ENCODE measurements at regions not wholly inside any gene's neighbourhood (a gene's known extent, or its start where the extent isn't known, plus 50 kb on each side); places are given as distances from the start of the nearest gene placed in this dataset.
"Not testable (repeated sequence)": the region's sequence is repeated elsewhere in the genome, so short reads cannot be mapped to it uniquely, and the experiment has no call there.

GRCh38 chr1:99546432-99547416, 99.2 kb upstream of the PALMD start:
- no peak for DNase-seq

- DNase-seq = peak; percentile 61
These were observed 96.8 kb upstream of the PALMD start for GRCh38 chr1:99548943-99549605.

- no peak for DNase-seq
These were observed 95.7 kb upstream of the PALMD start for GRCh38 chr1:99550198-99550597.

- no peak for DNase-seq
These were observed 93.9 kb upstream of the PALMD start for GRCh38 chr1:99551812-99552614.

GRCh38 chr1:99553301-99553700, 92.6 kb upstream of the PALMD start:
- DNase-seq = no peak

GRCh38 chr1:99553819-99554218, 92.1 kb upstream of the PALMD start:
- DNase-seq = not testable (repeated sequence)

GRCh38 chr1:99554727-99555126, 91.2 kb upstream of the PALMD start:
- no peak for DNase-seq

- DNase-seq = no peak
These were observed 88.2 kb upstream of the PALMD start for GRCh38 chr1:99557546-99558202.

- no peak for DNase-seq
These were observed 86.7 kb upstream of the PALMD start for GRCh38 chr1:99559166-99559565.

- no peak for DNase-seq
These were observed 85.5 kb upstream of the PALMD start for GRCh38 chr1:99560207-99561040.

- DNase-seq = no peak
These were observed 84.0 kb upstream of the PALMD start for GRCh38 chr1:99561952-99562351.

GRCh38 chr1:99565606-99566289, 80.2 kb upstream of the PALMD start:
- no peak for DNase-seq

GRCh38 chr1:99566290-99567021, 79.5 kb upstream of the PALMD start:
- no peak for DNase-seq

- no peak for DNase-seq
These were observed 75.3 kb upstream of the PALMD start for GRCh38 chr1:99570486-99571089.

GRCh38 chr1:99571092-99571734, 74.7 kb upstream of the PALMD start:
- no peak for DNase-seq

- DNase-seq = no peak
These were observed 72.3 kb upstream of the PALMD start for GRCh38 chr1:99573431-99574217.

GRCh38 chr1:99577313-99577712, 68.6 kb upstream of the PALMD start:
- DNase-seq = peak; percentile 24

- DNase-seq = no peak
These were observed 66.2 kb upstream of the PALMD start for GRCh38 chr1:99579691-99580172.

Measured in NCI-H524 treated with DMSO at 0.1 percent for 48 hours (cell line).